Colonic mucosa (tissue), 4 donors: ENCODE measurements at regions not wholly inside any gene's neighbourhood (a gene's known extent, or its start where the extent isn't known, plus 50 kb on each side); places are given as distances from the start of the nearest gene placed in this dataset.

Experiments
- DNase-seq: peaks from one replicate; pipeline ENCODE4 v3.0.0-alpha.2; 2020
- H3K27ac ChIP-seq: fragments of 200-600 bp; one replicate; pipeline ENCODE4 v1.8.0; 2021
- H3K27me3 ChIP-seq: fragments of 200-600 bp; one replicate; pipeline ENCODE4 v1.8.0; 2021
- H3K36me3 ChIP-seq: fragments of 200-600 bp; one replicate; pipeline ENCODE4 v1.8.0; 2021
- H3K4me1 ChIP-seq: fragments of 200-600 bp; one replicate; pipeline ENCODE4 v1.8.0; 2021; ENCODE audit warnings: mild to moderate bottlenecking
- H3K4me3 ChIP-seq: fragments of 200-600 bp; one replicate; pipeline ENCODE4 v1.8.0; 2021
- H3K9ac ChIP-seq, 2 donors: one replicate each; pipeline ENCODE4 v1.7.0; 2013; ENCODE audit warnings: control low read depth in 2 of 2, low read depth in 2 of 2, low read length in 2 of 2
- H3K9me3 ChIP-seq: fragments of 200-600 bp; one replicate; pipeline ENCODE4 v1.8.0; 2021
- CTCF ChIP-seq: fragments of 200-600 bp; IDR thresholded peaks from one replicate; pipeline ENCODE4 v1.8.0; 2022; ENCODE audit warnings: antibody characterized with exemption, mild to moderate bottlenecking
- intact Hi-C: fragments of 100-400 bp; cut with DNase I; formaldehyde crosslinking; loops from one replicate; pipeline ENCODE4 v1.14.1; 2022
- donor health status: healthy.
- donor health status: DM: no; HTN: no; CAD: no.
- donor health status: DM: no; HTN: no; CAD: no.

- intact Hi-C loops: no loop called here
- Histone ChIP-seq H3K4me1 (no peaks in the 10 kb centered on the region), H3K4me3 (no peak overlapping the region), H3K36me3 (no peaks in the 10 kb centered on the region), H3K9ac (no peak overlapping the region), H3K27ac (no peak overlapping the region), H3K9me3 (no peaks in the 10 kb centered on the region), H3K27me3 (no peaks in the 10 kb centered on the region)
- no peak for DNase-seq
- no peak for TF ChIP-seq CTCF
Observed at GRCh38 chr4:36794716-36795115, 449.8 kb upstream of the NWD2 start.

- Histone ChIP-seq H3K9me3 (no peaks in the 10 kb centered on the region), H3K4me1 (no peaks in the 10 kb centered on the region), H3K27me3 (no peaks in the 10 kb centered on the region), H3K27ac (no peak overlapping the region), H3K36me3 (no peaks in the 10 kb centered on the region), H3K9ac (no peak overlapping the region), H3K4me3 (no peak overlapping the region)
- TF ChIP-seq CTCF: no peak
- no peak for DNase-seq
- intact Hi-C loops: no loop called here
Observed at GRCh38 chr4:36812149-36812548, 432.4 kb upstream of the NWD2 start.

- Histone ChIP-seq H3K4me1 (no peaks in the 10 kb centered on the region), H3K27me3 (no peaks in the 10 kb centered on the region), H3K27ac (no peak overlapping the region), H3K36me3 (no peaks in the 10 kb centered on the region), H3K9ac (no peak overlapping the region), H3K9me3 (no peaks in the 10 kb centered on the region), H3K4me3 (no peak overlapping the region)
- intact Hi-C loops: no loop called here
- DNase-seq: no peak
- no peak for TF ChIP-seq CTCF
Observed at GRCh38 chr4:36815536-36815935, 429.0 kb upstream of the NWD2 start.

GRCh38 chr4:36823199-36823967 lies 421.2 kb upstream of the NWD2 start:
- Histone ChIP-seq H3K27ac (no peak overlapping the region), H3K9ac (no peak overlapping the region), H3K36me3 (no peaks in the 10 kb centered on the region), H3K27me3 (no peaks in the 10 kb centered on the region), H3K4me1 (no peaks in the 10 kb centered on the region), H3K9me3 (no peaks in the 10 kb centered on the region), H3K4me3 (no peak overlapping the region)
- intact Hi-C loops: no loop called here
- DNase-seq: no peak
- no peak for TF ChIP-seq CTCF

- no peaks in the 10 kb centered on the region for H3K4me1 ChIP-seq
- H3K4me3 ChIP-seq: no peak overlapping the region
- H3K9ac ChIP-seq: no peak overlapping the region
- no peak for TF ChIP-seq CTCF
- H3K27me3 ChIP-seq: no peaks in the 10 kb centered on the region
- intact Hi-C loops: no loop called here
- H3K9me3 ChIP-seq: no peaks in the 10 kb centered on the region
- no peak overlapping the region for H3K27ac ChIP-seq
- H3K36me3 ChIP-seq: no peaks in the 10 kb centered on the region
- no peak for DNase-seq
Observed at GRCh38 chr4:36824682-36825081, 419.9 kb upstream of the NWD2 start.
